Kasumi-1 (cell line): ENCODE measurements at regions not wholly inside any gene's neighbourhood (a gene's known extent, or its start where the extent isn't known, plus 50 kb on each side); places are given as distances from the start of the nearest gene placed in this dataset.
"Not testable (repeated sequence)": the region's sequence is repeated elsewhere in the genome, so short reads cannot be mapped to it uniquely, and the experiment has no call there.

ENCODE experiments used
- DNase-seq, 2 experiments: peaks; one replicate each; lab custom pipeline; 2025; lab: John Stamatoyannopoulos, UW

DNA sequence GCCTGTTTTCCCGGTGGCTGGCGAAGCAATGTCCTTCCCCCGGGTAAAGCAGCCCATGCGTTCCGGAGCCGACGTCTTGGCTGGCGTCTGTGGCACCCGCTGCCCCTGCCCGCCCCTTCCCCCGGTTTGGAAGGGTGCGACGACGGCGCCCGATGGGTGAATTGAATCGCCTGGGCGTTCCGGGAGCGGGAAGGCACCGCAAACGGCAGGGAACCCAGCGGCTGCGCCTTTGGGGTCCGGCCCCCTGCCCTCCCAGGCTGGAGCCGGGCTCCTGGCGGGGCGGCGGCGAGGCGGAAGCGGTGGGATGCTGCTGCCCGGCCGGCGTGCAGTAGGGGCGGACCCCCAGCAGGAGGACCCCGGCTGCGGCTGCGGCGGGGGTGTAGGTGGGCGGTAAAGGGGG is 123.6 kb upstream of the RHOU start:
- DNase-seq = not testable (repeated sequence)

DNA sequence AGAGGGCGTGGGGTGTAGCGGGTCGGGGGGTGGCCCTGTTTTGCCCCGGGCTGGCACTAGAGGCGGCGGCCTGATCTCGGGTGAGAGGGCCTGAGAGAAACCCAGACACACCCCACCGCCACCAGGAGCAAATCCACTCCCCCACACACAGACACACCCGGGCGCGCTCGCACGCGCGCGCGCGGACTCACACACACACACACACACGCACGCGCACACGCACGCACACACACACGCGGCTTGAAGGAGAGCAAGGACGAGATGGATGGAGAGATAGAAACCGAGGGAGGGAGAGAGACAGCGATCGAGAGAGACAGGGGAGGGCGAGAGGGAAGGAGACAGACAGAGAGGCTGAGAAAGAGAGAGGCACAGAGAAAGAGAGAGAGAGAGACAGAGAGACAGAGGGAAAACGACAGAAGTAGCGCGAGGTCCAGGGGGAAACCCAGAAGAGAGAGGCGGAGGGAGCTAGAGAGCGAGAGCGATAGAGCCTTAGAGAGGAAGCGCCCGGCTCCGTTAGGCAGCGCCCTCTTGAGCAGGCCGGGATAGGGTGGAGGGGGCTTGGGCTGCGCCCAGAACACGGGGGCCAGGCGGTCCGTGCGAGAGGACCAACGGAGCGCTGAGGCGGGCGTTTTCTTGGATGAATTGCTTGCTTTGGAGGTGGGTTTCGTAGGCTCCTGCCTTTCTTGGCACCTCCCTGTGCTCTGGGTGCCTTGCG is 113.1 kb upstream of the RHOU start:
- DNase-seq = not testable (repeated sequence)

DNA sequence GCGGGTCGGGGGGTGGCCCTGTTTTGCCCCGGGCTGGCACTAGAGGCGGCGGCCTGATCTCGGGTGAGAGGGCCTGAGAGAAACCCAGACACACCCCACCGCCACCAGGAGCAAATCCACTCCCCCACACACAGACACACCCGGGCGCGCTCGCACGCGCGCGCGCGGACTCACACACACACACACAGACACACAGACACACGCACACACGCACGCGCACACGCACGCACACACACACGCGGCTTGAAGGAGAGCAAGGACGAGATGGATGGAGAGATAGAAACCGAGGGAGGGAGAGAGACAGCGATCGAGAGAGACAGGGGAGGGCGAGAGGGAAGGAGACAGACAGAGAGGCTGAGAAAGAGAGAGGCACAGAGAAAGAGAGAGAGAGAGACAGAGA is 108.8 kb upstream of the RHOU start:
- DNase-seq = not testable (repeated sequence)

DNA sequence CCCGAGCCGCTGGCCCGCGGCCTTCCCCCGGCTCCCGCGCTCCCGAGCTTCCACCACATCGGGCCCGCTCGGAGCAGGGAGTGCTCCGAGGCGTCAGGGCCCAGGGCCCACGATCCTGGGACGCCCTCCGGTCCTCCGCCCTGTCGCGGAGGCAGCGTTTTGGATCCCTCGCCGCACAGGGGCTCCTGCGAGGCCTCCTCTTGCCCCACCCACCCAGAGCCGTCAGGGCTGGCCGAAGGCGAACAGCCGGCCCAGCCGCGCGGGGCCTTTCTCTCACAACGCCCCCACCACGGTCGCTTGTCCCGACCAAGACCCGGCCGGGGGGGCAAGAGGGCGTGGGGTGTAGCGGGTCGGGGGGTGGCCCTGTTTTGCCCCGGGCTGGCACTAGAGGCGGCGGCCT is 102.4 kb upstream of the RHOU start:
- DNase-seq = not testable (repeated sequence)

DNA sequence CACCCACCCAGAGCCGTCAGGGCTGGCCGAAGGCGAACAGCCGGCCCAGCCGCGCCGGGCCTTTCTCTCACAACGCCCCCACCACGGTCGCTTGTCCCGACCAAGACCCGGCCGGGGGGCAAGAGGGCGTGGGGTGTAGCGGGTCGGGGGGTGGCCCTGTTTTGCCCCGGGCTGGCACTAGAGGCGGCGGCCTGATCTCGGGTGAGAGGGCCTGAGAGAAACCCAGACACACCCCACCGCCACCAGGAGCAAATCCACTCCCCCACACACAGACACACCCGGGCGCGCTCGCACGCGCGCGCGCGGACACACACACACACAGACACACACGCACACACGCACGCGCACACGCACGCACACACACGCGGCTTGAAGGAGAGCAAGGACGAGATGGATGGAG is 100.0 kb upstream of the RHOU start:
- not testable (repeated sequence) for DNase-seq

DNA sequence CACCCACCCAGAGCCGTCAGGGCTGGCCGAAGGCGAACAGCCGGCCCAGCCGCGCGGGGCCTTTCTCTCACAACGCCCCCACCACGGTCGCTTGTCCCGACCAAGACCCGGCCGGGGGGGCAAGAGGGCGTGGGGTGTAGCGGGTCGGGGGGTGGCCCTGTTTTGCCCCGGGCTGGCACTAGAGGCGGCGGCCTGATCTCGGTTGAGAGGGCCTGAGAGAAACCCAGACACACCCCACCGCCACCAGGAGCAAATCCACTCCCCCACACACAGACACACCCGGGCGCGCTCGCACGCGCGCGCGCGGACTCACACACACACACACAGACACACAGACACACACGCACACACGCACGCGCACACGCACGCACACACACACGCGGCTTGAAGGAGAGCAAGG is 97.8 kb upstream of the RHOU start:
- not testable (repeated sequence) for DNase-seq

DNA sequence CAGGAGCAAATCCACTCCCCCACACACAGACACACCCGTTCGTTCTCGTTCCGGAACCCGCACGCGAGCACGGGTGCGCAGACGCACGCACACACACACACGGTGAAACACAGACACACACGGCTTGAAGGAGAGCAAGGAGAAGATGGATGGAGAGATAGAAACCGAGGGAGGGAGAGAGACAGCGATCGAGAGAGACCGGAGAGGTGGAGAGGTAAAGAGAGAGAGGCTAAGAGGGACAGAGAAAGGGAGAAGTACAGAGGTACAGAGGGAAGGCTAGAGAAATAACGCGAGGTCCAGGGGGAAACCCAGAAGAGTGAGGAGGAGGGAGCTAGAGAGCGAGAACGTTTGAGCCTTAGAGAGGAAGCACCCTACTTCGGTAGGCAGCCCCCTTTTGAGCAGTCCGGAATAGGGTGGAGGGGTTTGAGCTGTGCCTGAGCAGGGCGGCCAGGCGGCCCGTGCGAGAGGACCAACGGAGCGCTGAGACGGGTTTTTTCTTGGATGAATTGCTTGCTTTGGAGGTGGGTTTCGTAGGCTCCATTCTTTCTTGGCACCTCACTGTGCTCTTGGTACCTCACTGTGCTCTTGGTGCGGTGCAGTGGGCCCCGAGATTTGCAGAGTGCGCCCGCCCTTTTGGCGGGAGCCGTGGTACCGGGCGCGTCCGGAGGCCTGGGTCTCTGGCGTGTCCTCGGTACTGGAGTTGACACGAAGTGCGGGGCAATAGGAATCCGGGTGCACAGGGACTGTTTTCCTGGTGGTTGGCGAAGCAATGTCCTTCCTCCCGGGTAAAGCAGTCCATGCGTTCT is 88.4 kb upstream of the RHOU start:
- DNase-seq = peak; percentile 82 to 84

DNA sequence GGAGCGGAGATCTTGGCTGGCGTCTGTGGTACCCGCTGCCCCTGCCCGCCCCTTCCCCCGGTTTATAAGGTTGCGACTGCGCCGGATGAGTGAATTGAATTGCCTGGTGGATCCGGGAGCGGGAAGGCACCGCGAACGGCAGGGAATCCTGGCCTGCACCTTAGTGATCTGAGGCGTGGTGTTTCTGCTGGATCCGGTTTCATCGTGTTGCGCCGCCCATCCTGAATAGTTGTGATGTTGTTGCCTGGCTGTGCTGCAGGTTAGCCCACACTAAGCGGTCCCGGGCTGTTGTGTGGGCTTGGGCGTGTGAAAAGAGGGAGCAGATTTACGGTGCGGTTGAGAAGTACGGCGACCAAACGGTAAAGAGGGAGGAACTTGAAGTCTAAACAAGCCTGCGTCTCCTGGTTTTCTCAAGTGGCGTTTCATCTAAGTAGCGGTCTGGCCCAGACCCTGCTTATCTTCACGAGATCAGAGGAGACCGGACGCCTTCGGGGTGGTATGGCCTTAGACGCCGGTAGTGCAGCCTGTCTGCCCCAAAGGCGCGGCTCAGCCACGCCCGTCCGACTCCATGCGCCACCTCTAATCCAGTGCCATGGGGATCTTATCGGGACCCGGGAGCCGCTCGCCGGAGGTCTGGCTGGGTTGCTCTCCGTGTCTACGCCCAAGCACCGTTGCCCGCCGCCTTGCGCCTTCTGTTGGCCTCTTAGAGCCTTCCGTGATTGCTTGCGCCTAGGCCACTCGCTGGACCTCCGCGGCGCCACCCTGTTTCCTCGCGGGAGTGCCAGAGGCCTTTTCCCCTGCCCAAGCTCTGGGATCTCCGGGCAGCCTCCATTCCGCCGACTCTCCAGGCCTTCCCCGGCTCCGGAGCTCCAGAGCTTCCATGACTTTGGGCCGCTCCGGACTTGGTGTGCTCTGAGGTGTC is 87.5 kb upstream of the RHOU start:
- peak; percentile 67 to 68 for DNase-seq

DNA sequence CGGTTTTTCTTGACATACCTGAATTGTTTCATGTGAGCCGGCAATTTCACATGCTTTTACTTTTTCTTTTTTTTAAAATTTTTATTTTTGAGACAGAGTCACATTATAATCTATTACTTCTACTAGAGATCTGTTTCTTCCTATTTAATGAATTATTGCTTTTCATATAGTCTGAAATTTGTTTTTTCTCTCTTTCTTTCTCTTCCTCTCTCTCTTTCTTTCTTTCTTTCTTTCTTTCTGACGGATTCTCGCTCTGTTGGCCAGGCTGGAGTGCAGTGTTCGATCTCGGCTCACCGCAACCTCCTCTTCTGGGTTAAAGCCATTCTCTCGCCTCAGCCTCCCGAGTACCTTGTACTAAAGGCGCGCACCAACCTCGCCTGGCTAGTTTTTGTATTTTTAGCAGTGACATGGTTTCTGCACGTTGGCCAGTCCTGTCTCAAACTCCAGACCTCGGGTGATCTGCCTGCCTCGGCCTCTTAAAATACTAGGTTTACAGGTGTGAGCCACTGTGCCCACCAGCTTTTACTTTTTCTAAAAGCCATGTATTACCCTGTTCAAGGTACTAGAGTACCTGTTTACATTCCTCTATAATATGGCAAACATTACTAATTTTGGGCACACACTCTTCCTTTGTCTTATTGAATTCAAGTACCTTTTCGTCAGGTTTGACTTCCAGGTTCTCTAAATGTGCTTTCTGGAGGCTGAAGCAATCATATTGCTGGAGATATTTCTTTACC is 86.5 kb upstream of the RHOU start:
- DNase-seq = no peak

DNA sequence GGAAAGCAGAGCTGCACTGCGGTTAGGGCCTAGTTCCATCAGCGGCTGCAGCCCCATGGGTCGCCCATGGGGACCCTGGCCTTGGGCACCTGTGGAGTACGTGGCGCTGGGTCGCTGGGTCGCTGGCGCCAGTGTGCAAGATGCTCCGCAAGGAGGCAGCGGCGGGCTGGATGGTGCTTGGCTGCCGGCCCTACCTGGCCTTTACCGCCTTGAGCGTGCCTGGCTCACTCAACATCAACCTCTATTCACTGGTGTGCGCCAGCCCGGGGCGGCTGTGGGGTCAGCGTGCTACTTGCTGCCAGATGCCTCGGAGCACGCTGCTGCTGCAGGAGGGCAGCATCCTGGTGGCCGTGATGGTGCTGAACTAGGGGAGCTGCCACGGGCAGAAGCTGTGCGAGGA is 85.1 kb upstream of the RHOU start:
- no peak for DNase-seq

DNA sequence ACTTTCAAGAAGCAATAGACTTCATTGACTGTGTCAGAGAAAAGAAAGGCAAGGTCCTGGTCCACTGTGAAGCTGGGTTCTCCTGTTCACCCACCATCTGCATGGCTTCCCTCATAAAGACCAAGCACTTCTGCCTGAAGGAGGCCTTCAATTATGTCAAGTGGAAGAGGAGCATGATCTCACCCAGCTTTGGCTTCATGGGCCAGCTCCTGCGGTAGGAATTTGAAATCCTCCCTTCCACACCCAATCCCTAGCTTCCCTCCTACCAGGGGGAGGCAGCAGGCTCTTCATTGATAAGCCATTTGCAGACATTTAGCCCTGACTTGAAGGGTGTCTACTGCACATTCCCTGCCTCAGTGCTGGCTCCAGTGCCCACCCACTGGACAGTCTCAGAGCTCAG is 84.3 kb upstream of the RHOU start:
- no peak for DNase-seq

DNA sequence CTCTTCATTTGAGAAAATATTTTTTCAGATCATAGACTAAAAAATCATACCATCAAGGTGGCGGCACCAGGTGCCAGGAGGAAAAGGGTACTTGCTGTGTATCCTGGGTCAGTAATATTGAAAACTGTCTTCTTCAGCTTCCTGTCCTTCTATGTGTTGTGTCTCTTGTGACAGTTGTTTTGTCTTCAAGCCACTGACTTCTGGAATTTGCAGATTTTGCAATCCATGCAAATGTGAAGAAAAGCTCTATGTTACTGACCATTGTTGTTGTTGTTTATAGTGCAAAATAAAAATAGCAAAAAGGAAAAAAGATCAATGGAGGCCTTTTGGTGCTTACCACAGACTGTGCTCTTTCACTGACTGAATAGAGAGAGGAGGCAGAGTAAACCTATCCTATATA is 83.2 kb upstream of the RHOU start:
- no peak for DNase-seq

DNA sequence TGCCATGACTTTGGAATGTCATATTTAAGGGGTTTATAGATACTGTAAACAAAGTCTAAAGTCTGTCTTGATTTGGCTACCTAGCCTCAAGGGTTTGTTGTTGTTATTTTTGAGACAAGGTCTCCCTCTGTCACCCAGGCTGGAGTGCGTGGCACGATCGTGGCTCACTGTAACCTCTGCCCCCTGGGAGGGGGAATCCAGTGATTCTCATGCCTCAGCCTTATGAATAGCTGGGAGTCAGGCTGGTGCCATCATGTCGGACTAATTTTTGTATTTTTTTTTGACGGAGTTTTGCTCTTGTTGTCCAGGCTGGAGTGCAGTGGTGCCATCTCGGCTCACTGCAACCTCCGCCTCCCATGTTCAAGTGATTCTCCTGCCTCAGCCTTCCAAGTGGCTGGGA is 82.2 kb upstream of the RHOU start:
- DNase-seq = not testable (repeated sequence)

DNA sequence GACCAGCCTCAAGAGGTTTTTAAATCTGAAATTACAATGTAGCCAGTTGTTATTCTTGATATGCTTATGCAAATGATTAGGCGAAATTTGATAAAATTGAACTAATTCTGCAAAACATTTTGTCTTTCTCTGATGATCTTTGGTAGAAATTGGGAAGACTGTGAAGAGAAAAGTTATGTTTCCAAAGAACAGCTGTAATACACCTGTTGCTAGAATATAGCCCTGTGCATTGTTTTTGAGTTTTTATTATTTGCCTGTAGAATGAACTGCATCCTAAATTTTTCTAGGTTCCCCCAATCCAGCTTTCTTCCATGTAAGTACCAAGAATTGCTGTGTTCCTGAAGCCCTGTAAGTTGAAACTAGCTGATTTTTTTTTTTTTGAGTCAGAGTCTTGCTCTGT is 81.5 kb upstream of the RHOU start:
- no peak for DNase-seq

DNA sequence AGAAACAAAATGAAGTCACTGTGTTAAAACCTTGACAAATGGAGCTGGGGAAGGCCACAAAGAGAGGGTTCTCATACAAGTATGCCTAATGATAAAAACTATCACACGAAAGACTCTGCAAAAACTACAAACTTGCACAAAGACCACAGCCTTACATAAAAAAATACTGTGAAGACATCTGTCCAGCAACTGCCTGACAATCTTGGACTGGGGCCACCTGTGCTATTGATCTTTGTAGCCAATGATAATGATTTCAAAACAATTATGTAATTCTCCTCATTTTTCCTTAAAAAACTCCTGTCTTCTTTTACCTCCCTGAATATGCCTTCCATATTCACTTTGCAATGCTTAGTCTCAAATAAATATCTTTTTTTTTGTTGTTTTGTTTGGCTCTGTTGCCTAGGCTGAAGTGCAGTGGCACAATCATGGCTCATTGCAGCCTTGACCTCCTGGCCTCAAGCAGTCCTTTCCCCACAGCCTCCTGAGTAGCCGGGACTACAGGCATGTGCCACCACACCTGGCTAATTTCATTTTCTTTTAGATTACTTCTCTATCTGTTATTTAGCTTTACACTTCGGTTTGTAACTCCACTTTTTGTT is 79.4 kb upstream of the RHOU start:
- no peak for DNase-seq

DNA sequence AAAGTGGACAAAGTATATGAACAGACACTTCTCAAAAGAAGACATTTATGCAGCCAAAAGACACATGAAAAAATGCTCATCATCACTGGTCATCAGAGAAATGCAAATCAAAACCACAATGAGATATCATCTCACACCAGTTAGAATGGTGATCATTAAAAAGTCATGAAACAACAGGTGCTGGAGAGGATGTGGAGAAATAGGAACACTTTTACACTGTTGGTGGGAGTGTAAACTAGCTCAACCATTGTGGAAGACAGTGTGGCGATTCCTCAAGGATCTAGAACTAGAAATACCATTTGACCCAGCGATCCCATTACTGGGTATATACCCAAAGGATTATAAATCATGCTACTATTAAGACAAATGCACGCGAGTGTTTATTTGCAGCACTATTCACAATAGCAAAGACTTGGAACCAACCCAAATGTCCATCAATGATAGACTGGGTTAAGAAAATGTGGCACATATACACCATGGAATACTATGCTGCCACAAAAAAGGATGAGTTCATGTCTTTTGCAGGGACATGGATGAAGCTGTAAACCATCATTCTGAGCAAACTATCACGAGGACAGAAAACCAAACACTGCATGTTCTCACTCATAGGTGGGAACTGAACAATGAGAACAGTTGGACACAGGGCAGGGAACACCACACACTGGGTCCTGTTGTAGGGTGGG is 73.1 kb upstream of the RHOU start:
- not testable (repeated sequence) for DNase-seq

DNA sequence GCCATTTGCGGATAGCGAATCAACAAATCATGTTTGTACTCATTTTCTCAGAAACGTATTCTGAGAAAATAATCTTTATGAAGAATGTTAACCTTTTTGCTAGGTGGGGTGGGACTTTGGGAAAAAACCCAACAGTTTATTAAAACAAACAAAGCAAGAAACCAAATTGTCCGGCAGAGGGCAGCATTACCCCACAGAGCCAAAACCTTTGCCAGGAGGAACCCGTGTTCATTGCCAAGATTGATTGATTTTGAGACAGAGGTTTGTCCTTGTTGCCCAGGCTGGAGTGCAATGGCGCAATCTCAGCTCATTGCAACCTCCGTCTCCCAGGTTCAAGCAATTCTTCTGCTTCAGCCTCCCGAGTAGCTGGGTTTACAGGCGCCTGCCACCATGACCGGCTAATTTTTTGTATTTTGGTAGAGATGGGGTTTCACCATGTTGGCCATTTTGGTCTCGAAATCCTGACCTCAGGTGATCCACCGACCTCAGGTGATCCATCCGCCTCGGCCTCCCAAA is 70.8 kb upstream of the RHOU start:
- DNase-seq = peak; percentile 66 to 75

DNA sequence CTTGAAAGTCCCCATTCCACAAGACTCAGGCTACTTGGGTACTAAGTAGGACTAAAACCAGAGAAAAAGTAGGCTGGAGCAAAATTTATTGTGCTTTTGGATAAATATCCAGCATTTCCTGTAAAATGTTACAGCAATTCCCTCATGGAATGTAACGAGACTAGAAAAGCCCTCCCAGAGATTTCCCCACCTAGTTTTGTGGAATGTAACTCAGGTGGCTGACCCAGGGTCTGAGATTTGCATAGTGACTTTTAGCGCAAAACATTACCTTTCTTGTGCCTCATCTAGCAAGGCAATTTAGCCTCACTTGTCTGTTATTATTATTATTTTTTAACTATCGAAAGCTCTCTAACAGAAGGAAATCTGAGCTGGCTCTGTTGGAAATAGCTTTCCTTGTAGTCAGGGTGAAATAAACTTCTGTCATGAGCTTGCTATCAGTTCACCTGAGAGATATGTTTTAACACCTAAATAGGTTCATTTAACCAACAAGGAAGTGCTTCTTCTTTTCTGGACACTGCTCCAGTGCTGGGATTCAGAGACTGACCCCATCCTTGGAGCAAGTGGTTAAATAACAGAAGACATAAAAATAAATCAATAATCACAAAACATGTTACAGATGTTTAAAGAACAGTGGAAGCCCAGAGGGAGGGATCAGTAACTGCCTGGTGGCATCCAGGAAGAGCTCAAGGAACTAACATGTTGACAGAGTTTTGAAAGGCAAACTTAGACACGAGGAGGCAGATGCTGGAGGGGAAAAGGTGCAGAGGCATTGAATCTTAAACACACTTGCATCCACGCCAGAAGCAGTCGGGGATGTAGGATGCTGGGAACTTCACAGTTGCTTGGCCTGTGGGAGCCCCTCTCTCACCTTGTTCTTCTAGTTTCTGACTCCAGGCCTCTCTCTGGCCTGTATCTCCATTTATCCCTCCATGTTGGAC is 68.3 kb upstream of the RHOU start:
- DNase-seq = no peak

DNA sequence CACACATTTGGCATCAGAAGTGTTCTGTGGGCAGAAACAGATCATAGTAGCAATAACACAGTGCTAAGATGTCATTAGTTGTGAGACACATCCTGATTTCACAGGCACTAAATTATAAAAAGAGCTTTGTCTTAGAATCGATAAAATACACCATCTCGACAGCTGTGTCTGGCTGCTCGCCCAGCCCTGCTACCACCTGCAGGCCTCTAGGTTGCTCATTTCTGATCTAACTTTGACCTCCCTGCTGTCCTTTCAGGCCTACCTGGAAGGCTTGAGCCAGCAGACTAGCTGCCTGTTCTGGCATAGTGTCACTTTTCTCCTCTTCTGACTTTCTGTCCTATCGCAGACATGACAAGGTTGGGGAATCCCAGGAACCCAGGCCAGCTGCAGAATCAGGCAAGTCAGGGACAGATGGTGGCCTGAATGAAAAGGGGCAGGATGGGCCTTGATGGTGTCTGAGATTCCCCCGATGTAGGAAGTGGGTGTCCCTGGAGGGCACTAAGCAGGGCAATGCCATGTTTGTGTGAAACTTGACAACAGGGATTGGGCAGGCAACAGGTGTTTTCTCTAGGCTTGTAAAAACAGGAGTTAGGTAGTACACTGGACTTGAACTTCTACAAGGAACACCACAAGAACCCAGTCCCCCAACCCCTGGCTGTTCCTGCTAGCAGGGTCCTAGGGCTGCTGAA is 66.6 kb upstream of the RHOU start:
- no peak for DNase-seq
